ENCODE measurements at regions not wholly inside any gene's neighbourhood (a gene's known extent, or its start where the extent isn't known, plus 50 kb on each side); places are given as distances from the start of the nearest gene placed in this dataset.
A peak's percentile ranks its signal among the peaks of the same experiment; 100 is the strongest.

DNA sequence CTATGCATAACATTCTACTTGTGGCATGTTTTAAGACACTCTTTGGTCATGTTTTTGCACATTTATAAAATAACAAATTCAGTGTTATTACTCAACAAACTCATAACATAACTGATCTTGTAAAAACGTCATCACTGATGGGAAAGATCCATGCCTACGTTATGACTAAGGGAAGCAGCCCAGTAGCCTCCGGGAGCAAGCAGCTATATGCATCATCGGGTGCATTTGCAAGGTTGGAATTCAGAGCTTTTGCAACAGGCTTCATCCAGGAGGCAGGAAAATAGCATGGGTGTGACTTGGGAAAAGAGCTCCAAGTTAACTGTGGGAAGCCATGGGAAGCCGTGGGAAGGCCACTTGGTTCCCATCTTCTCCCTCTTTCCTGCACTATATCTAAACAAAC is 271.6 kb upstream of the SGK1 start:
- H3K4me2 ChIP-seq (ENCODE audit: extremely low read depth, insufficient read depth, low read length) = peak overlapping the region; percentile 36
- H4K20me1 ChIP-seq (ENCODE audit: control insufficient read depth, extremely low read depth, insufficient read depth, low read length) = no peaks in the 10 kb centered on the region
- H3K4me1 ChIP-seq (ENCODE audit: control insufficient read depth, extremely low read depth, insufficient read depth, low read length) = peaks cover 6% of the 10 kb centered on the region
- TF ChIP-seq, protein P1, sequence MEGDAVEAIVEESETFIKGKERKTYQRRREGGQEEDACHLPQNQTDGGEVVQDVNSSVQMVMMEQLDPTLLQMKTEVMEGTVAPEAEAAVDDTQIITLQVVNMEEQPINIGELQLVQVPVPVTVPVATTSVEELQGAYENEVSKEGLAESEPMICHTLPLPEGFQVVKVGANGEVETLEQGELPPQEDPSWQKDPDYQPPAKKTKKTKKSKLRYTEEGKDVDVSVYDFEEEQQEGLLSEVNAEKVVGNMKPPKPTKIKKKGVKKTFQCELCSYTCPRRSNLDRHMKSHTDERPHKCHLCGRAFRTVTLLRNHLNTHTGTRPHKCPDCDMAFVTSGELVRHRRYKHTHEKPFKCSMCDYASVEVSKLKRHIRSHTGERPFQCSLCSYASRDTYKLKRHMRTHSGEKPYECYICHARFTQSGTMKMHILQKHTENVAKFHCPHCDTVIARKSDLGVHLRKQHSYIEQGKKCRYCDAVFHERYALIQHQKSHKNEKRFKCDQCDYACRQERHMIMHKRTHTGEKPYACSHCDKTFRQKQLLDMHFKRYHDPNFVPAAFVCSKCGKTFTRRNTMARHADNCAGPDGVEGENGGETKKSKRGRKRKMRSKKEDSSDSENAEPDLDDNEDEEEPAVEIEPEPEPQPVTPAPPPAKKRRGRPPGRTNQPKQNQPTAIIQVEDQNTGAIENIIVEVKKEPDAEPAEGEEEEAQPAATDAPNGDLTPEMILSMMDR (conservative IDR thresholded peaks at IDR 0.05 in 1 of 2, IDR thresholded peaks at IDR 0.05 in 1 of 2; ENCODE audit: low read depth in 1 of 2, low read length in 2 of 2) = no peak
- no peak for TF ChIP-seq EZH2 (IDR thresholded peaks at IDR 0.05; ENCODE audit: low read length, missing control alignments)
- DNase-seq (ENCODE audit: low read depth in 2 of 2) = peak; percentile 99 to 100
- H2AFZ ChIP-seq (ENCODE audit: low read length) = no peak overlapping the region
- peak overlapping the region; percentile 89 for H3K27ac ChIP-seq (ENCODE audit: insufficient read depth, low read length)
- no peak overlapping the region for H3K4me3 ChIP-seq (replicated peaks in 1 of 4; ENCODE audit: control extremely low read depth in 1 of 4, insufficient read depth in 1 of 4, low read depth in 3 of 4, low read length in 4 of 4)
- H3K9ac ChIP-seq (ENCODE audit: insufficient read depth, low read length) = no peak overlapping the region
- H3K27me3 ChIP-seq (ENCODE audit: control insufficient read depth, insufficient read depth, low read length) = no peaks in the 10 kb centered on the region
- H3K9me3 ChIP-seq (ENCODE audit: control insufficient read depth, insufficient read depth, low read depth, low read length) = no peaks in the 10 kb centered on the region
- H3K79me2 ChIP-seq (ENCODE audit: control insufficient read depth, insufficient read depth, low read length) = no peaks in the 10 kb centered on the region
- H3K36me3 ChIP-seq (ENCODE audit: control insufficient read depth, insufficient read depth, low read length) = no peaks in the 10 kb centered on the region

DNA sequence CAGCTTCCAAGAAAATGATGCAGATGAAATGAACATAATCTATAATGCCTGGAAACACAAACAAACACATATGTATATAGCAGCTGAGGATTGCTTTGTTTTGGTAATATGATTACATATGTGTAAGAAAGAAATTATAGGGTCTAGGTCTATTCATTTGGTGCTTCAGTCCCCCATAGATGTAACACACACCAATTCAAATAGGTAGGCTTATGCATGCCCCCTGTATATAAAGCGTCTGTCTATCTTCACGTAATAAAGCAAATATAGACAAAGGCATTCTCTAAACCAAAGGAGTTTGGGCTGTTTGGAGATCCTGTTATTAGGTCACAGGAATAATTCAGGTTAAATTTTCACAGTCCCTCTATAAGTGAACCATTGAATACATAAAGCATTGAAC is 270.4 kb upstream of the SGK1 start:
- H3K4me1 ChIP-seq (ENCODE audit: control insufficient read depth, extremely low read depth, insufficient read depth, low read length) = peaks cover 6% of the 10 kb centered on the region
- peak overlapping the region; percentile 89 for H3K27ac ChIP-seq (ENCODE audit: insufficient read depth, low read length)
- no peaks in the 10 kb centered on the region for H3K27me3 ChIP-seq (ENCODE audit: control insufficient read depth, insufficient read depth, low read length)
- H3K4me3 ChIP-seq (replicated peaks in 1 of 4; ENCODE audit: control extremely low read depth in 1 of 4, insufficient read depth in 1 of 4, low read depth in 3 of 4, low read length in 4 of 4) = no peak overlapping the region
- no peak overlapping the region for H2AFZ ChIP-seq (ENCODE audit: low read length)
- no peaks in the 10 kb centered on the region for H4K20me1 ChIP-seq (ENCODE audit: control insufficient read depth, extremely low read depth, insufficient read depth, low read length)
- TF ChIP-seq EZH2 (IDR thresholded peaks at IDR 0.05; ENCODE audit: low read length, missing control alignments) = no peak
- TF ChIP-seq, protein P1 (conservative IDR thresholded peaks at IDR 0.05 in 1 of 2, IDR thresholded peaks at IDR 0.05 in 1 of 2; ENCODE audit: low read depth in 1 of 2, low read length in 2 of 2) = no peak
- DNase-seq (ENCODE audit: low read depth in 2 of 2) = no peak
- no peak overlapping the region for H3K9ac ChIP-seq (ENCODE audit: insufficient read depth, low read length)
- H3K36me3 ChIP-seq (ENCODE audit: control insufficient read depth, insufficient read depth, low read length) = no peaks in the 10 kb centered on the region
- no peaks in the 10 kb centered on the region for H3K9me3 ChIP-seq (ENCODE audit: control insufficient read depth, insufficient read depth, low read depth, low read length)
- no peak overlapping the region for H3K4me2 ChIP-seq (ENCODE audit: extremely low read depth, insufficient read depth, low read length)
- no peaks in the 10 kb centered on the region for H3K79me2 ChIP-seq (ENCODE audit: control insufficient read depth, insufficient read depth, low read length)

DNA sequence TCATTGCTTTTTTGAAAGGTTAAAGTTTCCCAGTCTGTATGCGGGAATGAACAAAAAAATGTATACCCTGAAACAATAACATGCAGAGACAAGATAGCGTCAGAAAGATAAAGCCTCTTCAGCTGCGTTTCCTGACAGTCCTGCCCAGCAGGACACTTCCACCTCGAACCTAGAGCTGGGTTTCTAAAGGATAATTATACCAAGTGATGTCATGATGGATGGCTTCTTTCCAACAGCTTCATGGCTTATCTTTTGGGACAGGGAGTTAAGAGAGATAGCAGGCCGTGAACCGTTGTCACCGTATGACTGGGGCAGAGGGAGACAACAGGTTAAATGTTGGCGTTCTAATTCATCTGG is 267.6 kb upstream of the SGK1 start:
- no peak overlapping the region for H3K4me2 ChIP-seq (ENCODE audit: extremely low read depth, insufficient read depth, low read length)
- no peaks in the 10 kb centered on the region for H3K79me2 ChIP-seq (ENCODE audit: control insufficient read depth, insufficient read depth, low read length)
- no peak overlapping the region for H3K4me3 ChIP-seq (replicated peaks in 1 of 4; ENCODE audit: control extremely low read depth in 1 of 4, insufficient read depth in 1 of 4, low read depth in 3 of 4, low read length in 4 of 4)
- no peak overlapping the region for H2AFZ ChIP-seq (ENCODE audit: low read length)
- no peaks in the 10 kb centered on the region for H4K20me1 ChIP-seq (ENCODE audit: control insufficient read depth, extremely low read depth, insufficient read depth, low read length)
- no peak overlapping the region for H3K27ac ChIP-seq (ENCODE audit: insufficient read depth, low read length)
- H3K4me1 ChIP-seq (ENCODE audit: control insufficient read depth, extremely low read depth, insufficient read depth, low read length) = peaks cover 6% of the 10 kb centered on the region
- TF ChIP-seq, protein P1 (conservative IDR thresholded peaks at IDR 0.05 in 1 of 2, IDR thresholded peaks at IDR 0.05 in 1 of 2; ENCODE audit: low read depth in 1 of 2, low read length in 2 of 2) = no peak
- no peak for TF ChIP-seq EZH2 (IDR thresholded peaks at IDR 0.05; ENCODE audit: low read length, missing control alignments)
- H3K9ac ChIP-seq (ENCODE audit: insufficient read depth, low read length) = no peak overlapping the region
- DNase-seq (ENCODE audit: low read depth in 2 of 2) = no peak
- H3K27me3 ChIP-seq (ENCODE audit: control insufficient read depth, insufficient read depth, low read length) = no peaks in the 10 kb centered on the region
- no peaks in the 10 kb centered on the region for H3K36me3 ChIP-seq (ENCODE audit: control insufficient read depth, insufficient read depth, low read length)
- H3K9me3 ChIP-seq (ENCODE audit: control insufficient read depth, insufficient read depth, low read depth, low read length) = no peaks in the 10 kb centered on the region
